ENCODE measurements at regions not wholly inside any gene's neighbourhood (a gene's known extent, or its start where the extent isn't known, plus 50 kb on each side); places are given as distances from the start of the nearest gene placed in this dataset.

DNA sequence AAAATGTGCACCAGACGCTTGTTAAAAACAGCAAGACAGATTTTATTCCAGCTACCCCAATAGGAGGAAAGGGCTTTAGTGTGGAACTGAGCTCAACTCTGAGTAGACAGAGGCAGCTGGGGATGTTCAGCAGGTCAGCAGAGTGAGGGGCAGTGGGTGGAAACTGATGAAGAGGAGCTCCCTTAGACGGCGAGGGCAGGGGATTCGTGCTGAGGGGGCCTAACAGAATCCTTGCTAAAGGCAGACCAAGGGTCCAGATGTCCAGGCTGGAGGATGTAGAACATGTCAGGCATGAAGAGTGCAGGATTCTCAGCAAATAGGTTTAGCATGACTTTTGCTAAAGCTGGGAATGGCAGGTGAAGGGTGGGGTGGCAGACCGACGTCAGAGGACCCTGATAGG is 71.9 kb upstream of the OLFM1 start:
- TF ChIP-seq SMARCC2 (IDR thresholded peaks at IDR 0.05; ENCODE audit: low read depth) (no peak), POLR2AphosphoS5 (IDR thresholded peaks at IDR 0.05; ENCODE audit: control insufficient read depth, insufficient read depth, low read depth, low read length) (no peak)
